K562 (cell line): ENCODE measurements at regions not wholly inside any gene's neighbourhood (a gene's known extent, or its start where the extent isn't known, plus 50 kb on each side); places are given as distances from the start of the nearest gene placed in this dataset.

Experiments
- ATAC-seq: fragments of 200-7000 bp; cut with Tn5 transposase; 3 replicates; pipeline ENCODE4 v1.9.1; 2020; ENCODE audit warnings: moderate library complexity
- BruUV-seq: library from RNA; stranded (reverse); fragments of 400-500 nt; replicated peaks from 2 replicates; lab custom pipeline; 2021; lab: Mats Ljungman, UMichigan
- CTCF ChIA-PET: fragments of 300-600 bp; formaldehyde crosslinking; extraction: SDS; loops from one replicate; lab custom pipeline; 2021; ENCODE audit warnings: low intra/inter-chr PET ratio; lab: Yijun Ruan, JAX
- POLR2A ChIA-PET: fragments of 300-600, 350-650 bp; sonication (Branson Sonifier 250); formaldehyde crosslinking; extraction: SDS; loops from one replicate; lab custom pipeline; 2021; ENCODE audit warnings: antibody characterized with exemption, inconsistent platforms; lab: Yijun Ruan, JAX
- DNase-seq, 4 experiments: peaks; one replicate each; pipeline versions ENCODE4 v3.0.0 to v3.0.0-alpha.2; 2011 to 2018; ENCODE audit warnings: low spot score in 3 of 4, mixed read lengths in 3 of 4; ENCODE audit errors: extremely low read depth in 1 of 4
- FAIRE-seq: peaks from 2 replicates; lab custom pipeline; 2011; peaks lifted over from hg19 to GRCh38; lab: Jason Lieb, UNC
- H2AFZ ChIP-seq: 2 replicates; pipeline ENCODE4 v1.6.0; 2011; ENCODE audit warnings: low read depth, low read length, control low read depth, inconsistent platforms
- H3K27ac ChIP-seq: fragments of 200-600 bp; 3 replicates; pipeline ENCODE4 v1.8.0; 2011; ENCODE audit warnings: low read depth, mild to moderate bottlenecking, control low read depth, inconsistent platforms, low read length, moderate library complexity, mixed read lengths; ENCODE audit errors: extremely low read depth
- H3K27me3 ChIP-seq, 2 experiments: fragments of 300-600 bp in 1 of 2; 2 replicates in 1 of 2; 3 replicates in 1 of 2; pipeline versions ENCODE4 v1.6.0 to v1.8.0; 2011; ENCODE audit warnings: inconsistent platforms in 2 of 2, low read length in 2 of 2, mild to moderate bottlenecking in 1 of 2, mixed read lengths in 1 of 2, moderate library complexity in 1 of 2; ENCODE audit not compliant: control insufficient read depth in 2 of 2, insufficient read depth in 2 of 2
- H3K36me3 ChIP-seq: fragments of 300-600 bp; 3 replicates; pipeline ENCODE4 v1.8.0; 2011; ENCODE audit warnings: mild to moderate bottlenecking, low read length, inconsistent platforms; ENCODE audit not compliant: control insufficient read depth, insufficient read depth
- H3K4me1 ChIP-seq, 2 experiments: fragments of 200-600 bp in 1 of 2; replicated peaks in 1 of 2; 2 replicates in 1 of 2; 3 replicates in 1 of 2; pipeline versions ENCODE4 v1.5.1 to v1.8.0; 2011; ENCODE audit warnings: inconsistent platforms in 2 of 2, low read length in 2 of 2, mild to moderate bottlenecking in 1 of 2, mixed read lengths in 1 of 2, moderate library complexity in 1 of 2; ENCODE audit not compliant: control insufficient read depth in 2 of 2, insufficient read depth in 2 of 2
- H3K4me2 ChIP-seq: 2 replicates; pipeline ENCODE4 v1.6.1; 2011; ENCODE audit warnings: low read length, control low read depth, inconsistent platforms, mixed read lengths; ENCODE audit not compliant: insufficient read depth
- H3K4me3 ChIP-seq: fragments of 200-600 bp; sonication (generic), shearing (Covaris generic); 2 replicates; pipeline ENCODE4 v1.5.1; 2016; ENCODE audit warnings: control low read depth, inconsistent platforms
- H3K79me2 ChIP-seq: fragments of 200-600 bp; 3 replicates; pipeline ENCODE4 v1.8.0; 2011; ENCODE audit warnings: low read length, inconsistent platforms; ENCODE audit not compliant: control insufficient read depth, insufficient read depth
- H3K9ac ChIP-seq, 2 experiments: 2 replicates each; pipeline versions ENCODE4 v1.6.0 to v1.6.1; 2011; ENCODE audit warnings: low read depth in 2 of 2, low read length in 2 of 2, control low read depth in 1 of 2, inconsistent platforms in 1 of 2, mild to moderate bottlenecking in 1 of 2, mixed read lengths in 1 of 2; ENCODE audit not compliant: insufficient read depth in 1 of 2
- H3K9me1 ChIP-seq: one replicate; pipeline ENCODE4 v1.6.0; 2011; ENCODE audit warnings: inconsistent platforms, mild to moderate bottlenecking, low read length, moderate library complexity; ENCODE audit not compliant: control insufficient read depth, insufficient read depth
- H3K9me3 ChIP-seq: replicated peaks from 2 replicates; pipeline ENCODE4 v1.5.1; 2011; ENCODE audit warnings: low read depth, low read length, inconsistent platforms; ENCODE audit not compliant: control insufficient read depth, insufficient read depth
- H4K20me1 ChIP-seq: replicated peaks from 2 replicates; pipeline ENCODE4 v1.6.1; 2011; ENCODE audit warnings: low read length, inconsistent platforms, mixed read lengths; ENCODE audit not compliant: control insufficient read depth, insufficient read depth
- ARNT ChIP-seq, 2 experiments: fragments of 450-650 bp; IDR thresholded peaks; 2 replicates each; pipeline ENCODE4 v1.6.1; 2016; ENCODE audit warnings: mild to moderate bottlenecking in 1 of 2
- ELK1 ChIP-seq: sonication (generic); formaldehyde crosslinking; IDR thresholded peaks from 2 replicates; pipeline ENCODE4 v1.8.1; 2022; ENCODE audit warnings: missing genetic modification reagents
- FOXJ3 ChIP-seq: sonication (generic); formaldehyde crosslinking; IDR thresholded peaks from 2 replicates; pipeline ENCODE4 v1.4.0; 2020; ENCODE audit warnings: mild to moderate bottlenecking, missing genetic modification reagents
- GABPB1 ChIP-seq: sonication (generic); formaldehyde crosslinking; IDR thresholded peaks from 2 replicates; pipeline ENCODE4 v1.8.0; 2022; ENCODE audit warnings: mild to moderate bottlenecking, missing genetic modification reagents
- HMBOX1 ChIP-seq: sonication (generic); IDR thresholded peaks from 2 replicates; pipeline ENCODE4 v1.6.1; 2016
- NFRKB ChIP-seq: fragments of 450-650 bp; IDR thresholded peaks from 2 replicates; pipeline ENCODE4 v1.6.1; 2016; ENCODE audit warnings: low read depth
- TEAD4 ChIP-seq, 2 experiments: sonication (generic) in 1 of 2; formaldehyde crosslinking in 1 of 2; IDR thresholded peaks; 2 replicates each; pipeline versions ENCODE4 v1.6.1 to v1.8.0; 2012 to 2022; ENCODE audit warnings: borderline replicate concordance in 1 of 2, inconsistent platforms in 1 of 2, low read length in 1 of 2, mild to moderate bottlenecking in 1 of 2, missing genetic modification reagents in 1 of 2
- TFAP4 ChIP-seq: sonication (generic); formaldehyde crosslinking; IDR thresholded peaks from 2 replicates; pipeline ENCODE4 v1.8.0; 2022; ENCODE audit warnings: missing genetic modification reagents, mild to moderate bottlenecking, moderate library complexity, borderline replicate concordance
- ZNF518B ChIP-seq: fragments of 250-450 bp; sonication (Bioruptor Pico); IDR thresholded peaks from 2 replicates; pipeline ENCODE4 v1.5.0; 2021; ENCODE audit warnings: mild to moderate bottlenecking, moderate library complexity
- WGBS: fragments of 100-300 bp; shearing (Covaris generic); methylation state at CpG from one replicate; pipeline ENCODE4 v1.1.6; 2016; ENCODE audit warnings: low coverage, mixed read lengths; ENCODE audit not compliant: insufficient coverage; ENCODE audit errors: missing lambda C conversion rate; 5-methylcytosine and 5-hydroxymethylcytosine counted together
- in situ Hi-C: fragments of 300-500 bp; cut with MboI; formaldehyde crosslinking; loops from 4 replicates; pipeline ENCODE4 v1.15.0; 2018; ENCODE audit warnings: inconsistent platforms, mixed read lengths
- intact Hi-C: fragments of 100-400 bp; cut with micrococcal nuclease; formaldehyde crosslinking; loops from 2 replicates; pipeline ENCODE4 v1.14.2; 2022

GRCh38 chr1:198907423-198907746 is 268.5 kb downstream of the PTPRC start:
- no peak for ATAC-seq

GRCh38 chr1:198908995-198909394 is 270.2 kb downstream of the PTPRC start:
- no peak for FAIRE-seq
- H3K4me2 ChIP-seq: no peak overlapping the region
- H2AFZ ChIP-seq: no peak overlapping the region
- no peak overlapping the region for H3K4me3 ChIP-seq
- no peak overlapping the region for H3K27ac ChIP-seq
- no TSS peak for BruUV-seq
- WGBS: 0% methylated on average over 3 of the region's 3 CpGs
- ATAC-seq: no peak
- H3K9me3 ChIP-seq: 0 out of 2 replicates have a peak, but pooled peaks cover 3% of the 10 kb centered on the region
- no peaks in the 10 kb centered on the region for H3K79me2 ChIP-seq
- no peaks in the 10 kb centered on the region for H3K9me1 ChIP-seq
- CTCF ChIA-PET: no interaction called here
- H3K27me3 ChIP-seq: no peaks in the 10 kb centered on the region
- in situ Hi-C loops (no loop called here), intact Hi-C loops (no loop called here)
- POLR2A ChIA-PET: interaction anchor here (0.6 kb wide), 1 partner anchor 280 kb away, joined by 3 read pairs; no protein-coding TSS in a partner anchor
- no peaks in the 10 kb centered on the region for H3K4me1 ChIP-seq
- no peak for DNase-seq
- H3K9ac ChIP-seq: no peak overlapping the region
- H4K20me1 ChIP-seq: no peaks in the 10 kb centered on the region
- H3K36me3 ChIP-seq: no peaks in the 10 kb centered on the region
- no peak for TF ChIP-seq HMBOX1
- TF ChIP-seq TEAD4 (IDR thresholded peaks at IDR 0.05; ENCODE audit: low read length): no peak
- TF ChIP-seq TEAD4 (CRISPR knock-in tag; IDR thresholded peaks at IDR 0.05; ENCODE audit: borderline replicate concordance): no peak
- TF ChIP-seq ELK1 (CRISPR knock-in tag): no peak
- TF ChIP-seq FOXJ3 (CRISPR knock-in tag): no peak
- TF ChIP-seq ZNF518B (CRISPR knock-in tag): no peak
- no peak for TF ChIP-seq NFRKB
- TF ChIP-seq GABPB1 (CRISPR knock-in tag): no peak

More at GRCh38 chr1:198907423-198907746, 268.5 kb downstream of the PTPRC start:
- no peaks in the 10 kb centered on the region for H3K4me1 ChIP-seq
- intact Hi-C loops (no loop called here), in situ Hi-C loops (no loop called here)
- H3K4me3 ChIP-seq: no peak overlapping the region
- TF ChIP-seq ARNT (IDR thresholded peaks at IDR 0.05): no peak
- TF ChIP-seq TFAP4 (CRISPR knock-in tag): no peak
- no peaks in the 10 kb centered on the region for H3K79me2 ChIP-seq
- H3K36me3 ChIP-seq: no peaks in the 10 kb centered on the region
- H3K9me3 ChIP-seq: 0 out of 2 replicates have a peak, but pooled peaks cover 3% of the 10 kb centered on the region
- DNase-seq (no peak), FAIRE-seq (no peak)
- no peaks in the 10 kb centered on the region for H3K9me1 ChIP-seq
- no peak overlapping the region for H3K27ac ChIP-seq
- no TSS peak for BruUV-seq
- ChIA-PET CTCF (no interaction called here), POLR2A (no interaction called here)
- no peaks in the 10 kb centered on the region for H4K20me1 ChIP-seq
- 3% methylated on average over 3 of the region's 3 CpGs for WGBS
- no peaks in the 10 kb centered on the region for H3K27me3 ChIP-seq
- no peak overlapping the region for H3K9ac ChIP-seq
- no peak overlapping the region for H3K4me2 ChIP-seq
- H2AFZ ChIP-seq: no peak overlapping the region
